GM19238 (cell line): ENCODE measurements at regions not wholly inside any gene's neighbourhood (a gene's known extent, or its start where the extent isn't known, plus 50 kb on each side); places are given as distances from the start of the nearest gene placed in this dataset.
"Not testable (repeated sequence)": the region's sequence is repeated elsewhere in the genome, so short reads cannot be mapped to it uniquely, and the experiment has no call there.

Experiments used
- DNase-seq: peaks from one replicate; pipeline ENCODE4 v3.0.0; 2011; ENCODE audit warnings: low spot score; ENCODE audit not compliant: insufficient read length

DNA sequence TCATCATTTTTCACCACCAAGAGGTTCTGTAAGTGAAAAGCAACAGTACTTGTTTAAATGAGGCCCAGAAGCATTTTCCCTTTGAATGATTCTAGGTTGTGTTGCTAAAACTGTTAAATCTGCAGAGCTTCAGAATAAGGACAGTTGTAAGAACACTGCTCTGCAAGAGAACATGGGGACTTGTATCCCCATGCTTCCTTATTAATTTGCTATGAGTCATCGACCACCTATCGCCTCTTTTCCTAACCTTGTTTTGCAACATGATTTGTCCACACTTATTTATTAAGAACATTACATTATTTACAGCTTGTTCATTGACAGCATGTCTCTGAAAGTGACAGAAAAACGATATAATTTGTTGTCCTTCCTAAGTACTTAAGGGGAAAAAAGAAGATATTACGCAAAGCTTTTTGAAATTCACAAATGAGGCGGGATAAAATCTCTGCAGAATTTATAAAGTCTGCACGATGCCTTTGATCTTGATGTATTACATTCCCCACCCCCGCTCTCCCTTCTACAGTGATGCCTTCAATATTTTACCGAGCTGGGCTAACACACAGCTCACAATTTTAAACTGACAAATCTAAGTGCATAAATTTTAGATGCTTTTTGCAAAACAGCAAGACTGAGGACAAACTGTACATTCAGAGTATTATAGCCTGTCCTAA is 220.0 kb upstream of the SPTLC3 start:
- DNase-seq = no peak

GRCh38 chr20:12790859-12791258 is 217.9 kb upstream of the SPTLC3 start:
- no peak for DNase-seq

- DNase-seq = no peak
Observed at GRCh38 chr20:12798286-12798685, 210.5 kb upstream of the SPTLC3 start.

- no peak for DNase-seq
Observed at GRCh38 chr20:12808006-12808567, 200.7 kb upstream of the SPTLC3 start.

DNA sequence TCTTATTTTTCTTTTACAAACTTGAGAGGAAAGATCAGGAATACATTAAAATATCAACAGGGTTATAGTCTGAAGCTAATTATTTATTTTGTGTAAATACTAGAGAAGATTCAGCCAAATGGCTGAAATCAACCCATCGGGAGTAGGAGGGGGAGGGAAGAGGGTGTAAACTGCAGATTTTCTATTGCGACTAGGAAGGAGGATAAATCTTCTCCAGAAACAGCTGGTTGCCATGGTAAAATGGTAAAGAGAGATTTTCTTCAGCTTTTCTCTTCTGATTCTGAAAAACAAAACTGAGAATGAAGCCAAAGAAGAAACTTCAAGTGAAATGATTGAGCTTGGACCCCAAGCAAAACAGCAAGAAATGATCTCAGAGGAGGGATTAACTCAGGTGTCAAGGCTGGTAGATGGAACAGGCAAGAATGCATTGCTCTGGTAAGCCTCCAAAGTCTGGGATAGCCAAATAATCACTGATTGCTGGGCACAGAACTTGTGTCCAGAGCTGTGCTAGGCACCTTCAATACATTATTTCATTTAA is 193.5 kb upstream of the SPTLC3 start:
- no peak for DNase-seq

DNA sequence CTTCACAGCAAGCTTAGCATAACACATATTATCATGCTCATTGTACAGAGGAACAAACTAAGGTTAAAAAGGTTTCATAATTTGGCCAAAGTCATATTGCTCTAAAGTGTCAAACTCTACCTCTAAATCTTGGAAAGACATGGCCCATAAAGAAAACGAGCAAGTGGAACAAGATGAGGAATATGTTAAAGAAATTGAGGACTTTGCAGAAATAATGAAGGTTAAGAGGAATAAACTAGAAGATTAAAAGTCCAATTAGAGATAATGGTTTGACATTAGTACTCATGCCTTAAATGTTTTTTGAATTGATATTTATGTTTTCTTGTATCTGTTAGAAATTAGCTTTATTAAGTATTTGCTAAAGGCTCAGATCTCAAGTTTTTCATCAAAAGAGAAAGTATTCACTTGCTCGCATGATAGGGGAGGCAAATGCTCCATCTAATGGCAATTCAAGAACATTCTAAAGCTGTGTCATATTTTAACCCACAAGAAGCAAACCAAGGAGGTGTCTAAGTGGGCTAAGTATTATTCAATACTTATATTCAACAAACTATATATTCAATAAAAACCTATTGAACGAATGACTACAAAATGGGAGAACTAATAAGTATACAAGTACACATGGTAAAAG is 192.9 kb upstream of the SPTLC3 start:
- no peak for DNase-seq

DNA sequence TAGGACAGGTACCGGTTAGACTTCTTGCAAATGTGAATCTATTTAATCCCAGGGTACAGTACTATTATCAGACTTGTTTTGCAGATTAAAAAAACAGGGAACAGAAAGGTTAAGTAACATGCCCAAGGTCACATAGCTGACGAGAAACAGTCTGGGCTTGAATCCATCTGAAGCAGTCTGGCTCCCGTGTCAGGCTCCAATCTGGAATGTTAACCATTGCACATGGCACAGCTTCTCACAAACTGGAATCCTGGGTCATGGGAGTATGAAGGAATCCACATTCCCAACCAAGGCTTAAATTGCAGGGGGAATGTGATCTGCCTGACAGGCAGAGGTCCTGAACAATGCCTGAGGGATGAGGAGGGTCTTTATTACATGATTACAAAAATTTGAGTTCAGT is 187.5 kb upstream of the SPTLC3 start:
- no peak for DNase-seq

DNA sequence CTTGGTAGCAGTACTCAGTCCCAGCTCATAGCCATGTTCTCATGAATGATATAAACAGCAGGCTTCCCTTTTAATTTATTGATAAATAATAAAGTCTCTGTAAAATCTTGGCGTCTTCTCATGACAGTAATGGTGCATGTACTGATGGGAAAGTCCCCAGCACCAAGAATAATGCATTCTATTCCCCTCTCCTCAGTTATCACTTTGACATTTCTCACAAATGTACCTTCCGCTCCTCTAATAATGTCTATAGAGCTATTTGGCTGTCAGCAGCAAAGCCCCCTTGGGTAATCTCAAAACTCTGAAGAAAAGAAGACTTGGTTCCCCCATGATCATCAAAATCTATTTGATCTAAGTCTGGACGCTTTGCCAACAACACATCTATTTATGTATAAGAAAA is 185.0 kb upstream of the SPTLC3 start:
- no peak for DNase-seq

GRCh38 chr20:12824328-12825225 is 184.2 kb upstream of the SPTLC3 start:
- DNase-seq = no peak

- no peak for DNase-seq
Observed at GRCh38 chr20:12825226-12825595, 183.6 kb upstream of the SPTLC3 start.

DNA sequence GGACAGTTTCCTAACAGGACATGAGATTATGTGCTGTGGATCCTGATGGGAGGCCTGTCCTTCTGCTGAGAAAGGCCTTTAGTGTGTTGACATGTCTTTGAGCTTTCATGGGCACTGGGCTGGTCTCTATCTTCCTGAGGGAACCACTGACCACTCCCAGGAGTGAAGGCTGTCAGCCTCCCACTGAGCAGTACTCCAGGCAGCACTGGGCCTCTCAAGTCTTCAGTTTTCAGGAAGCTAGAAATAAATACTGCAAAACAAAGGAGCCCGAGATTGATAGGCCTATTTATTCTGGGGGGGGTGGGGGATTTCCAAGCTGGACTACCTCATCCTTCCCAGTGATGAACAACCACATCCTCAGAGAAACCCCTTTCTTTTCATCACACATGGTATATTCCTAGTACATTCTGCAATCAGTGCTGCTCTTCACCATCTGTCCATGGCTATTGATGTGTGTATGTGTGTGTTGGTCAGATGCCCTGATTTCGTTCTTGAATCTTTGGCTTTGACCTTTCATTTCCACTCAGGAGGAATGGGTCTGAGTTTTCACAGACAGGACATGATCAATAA is 180.9 kb upstream of the SPTLC3 start:
- no peak for DNase-seq

DNA sequence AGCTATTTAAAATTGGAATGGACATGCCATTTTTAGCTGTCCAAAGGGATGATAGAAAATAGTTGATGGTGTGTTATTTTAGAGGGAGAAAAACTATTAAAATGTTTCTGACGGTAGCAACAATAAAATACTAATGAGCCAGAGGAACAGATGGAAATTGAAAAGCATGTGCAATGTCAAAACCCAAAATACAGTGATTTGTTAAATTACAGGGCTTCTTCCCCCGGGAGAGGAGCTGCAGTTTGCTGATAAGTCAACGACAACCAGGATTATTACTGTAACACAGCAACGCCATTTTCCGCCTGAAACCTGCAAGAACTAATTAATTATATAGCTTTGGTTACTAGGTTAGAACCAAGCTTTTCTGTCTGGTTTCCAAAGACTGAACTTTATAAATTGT is 179.6 kb upstream of the SPTLC3 start:
- no peak for DNase-seq

DNA sequence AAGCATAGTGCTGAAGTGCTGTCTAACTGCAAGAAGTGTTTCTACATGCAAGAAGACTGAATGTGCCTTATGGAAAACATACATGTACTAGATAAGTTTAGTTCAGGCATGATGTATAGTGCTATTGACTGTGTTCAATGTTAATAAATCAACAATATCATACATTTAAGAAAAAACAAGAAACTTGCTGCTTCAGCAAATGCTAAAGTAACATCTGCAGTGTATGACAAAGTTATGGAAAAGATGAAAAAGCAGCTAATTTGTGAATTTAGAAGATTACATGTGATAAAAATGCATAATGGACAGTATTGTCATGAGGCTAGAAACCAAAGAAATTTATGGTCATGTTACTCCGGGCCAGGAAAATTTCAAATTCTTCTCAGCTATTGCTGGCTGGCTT is 174.9 kb upstream of the SPTLC3 start:
- DNase-seq = no peak

DNA sequence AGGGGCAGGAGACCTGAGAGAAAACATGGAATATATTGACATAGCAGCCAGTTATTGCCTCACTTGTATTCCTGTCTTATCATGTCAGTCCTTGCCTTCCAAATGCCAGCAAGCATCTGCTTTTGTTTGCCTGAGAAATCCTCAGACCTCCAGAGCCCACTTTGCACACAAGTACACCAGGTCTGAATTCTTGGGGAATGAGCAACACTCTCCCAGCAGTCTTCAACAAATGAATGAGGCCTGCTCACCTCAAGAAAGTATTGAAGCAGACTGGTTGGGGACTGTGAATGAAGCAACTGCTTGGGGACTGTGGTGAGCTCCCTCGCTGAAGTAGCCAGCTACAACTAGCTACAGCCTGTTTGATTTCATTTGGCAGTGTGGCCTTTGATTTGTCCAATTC is 172.8 kb upstream of the SPTLC3 start:
- no peak for DNase-seq

DNA sequence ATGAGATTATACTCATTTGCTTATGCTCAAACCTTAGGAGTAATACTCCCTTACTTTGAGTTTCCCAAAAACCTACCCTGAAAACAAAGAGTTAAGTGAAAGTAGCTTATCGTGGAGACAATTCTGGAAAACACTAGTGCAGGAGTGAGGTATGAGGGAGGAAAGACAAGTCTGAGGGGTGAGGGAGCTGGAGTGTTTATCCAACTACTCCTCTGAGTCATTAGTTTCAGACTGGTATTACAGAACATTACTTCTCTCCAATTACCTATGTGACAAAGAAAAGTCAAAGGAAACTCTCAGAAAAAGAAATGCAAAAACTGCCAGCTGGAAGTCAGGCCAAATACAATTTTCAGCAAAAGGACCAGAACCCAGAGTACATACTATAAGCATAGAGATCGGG is 171.1 kb upstream of the SPTLC3 start:
- no peak for DNase-seq

- DNase-seq = no peak
Observed at GRCh38 chr20:12838261-12838866, 170.4 kb upstream of the SPTLC3 start.

DNA sequence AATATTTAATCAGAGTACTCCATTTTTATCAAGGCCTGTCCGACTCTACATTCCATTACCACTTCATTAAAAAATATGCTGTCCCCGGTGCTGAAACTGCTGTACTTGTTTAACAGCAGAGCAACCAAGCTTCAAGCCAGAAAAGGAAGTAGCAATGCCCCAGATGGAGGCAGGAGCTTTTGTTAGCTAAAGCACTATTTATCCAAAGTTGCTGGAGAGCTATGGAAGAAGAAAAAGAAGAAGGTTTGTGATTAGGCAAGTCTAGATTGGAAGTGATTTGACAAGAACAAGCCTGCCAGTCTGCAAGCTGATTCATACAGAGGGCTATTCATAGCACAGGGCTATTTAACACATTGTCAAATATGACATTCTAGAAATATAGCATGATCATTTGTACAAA is 160.9 kb upstream of the SPTLC3 start:
- no peak for DNase-seq

GRCh38 chr20:12849225-12849910 is 159.4 kb upstream of the SPTLC3 start:
- DNase-seq = no peak

DNA sequence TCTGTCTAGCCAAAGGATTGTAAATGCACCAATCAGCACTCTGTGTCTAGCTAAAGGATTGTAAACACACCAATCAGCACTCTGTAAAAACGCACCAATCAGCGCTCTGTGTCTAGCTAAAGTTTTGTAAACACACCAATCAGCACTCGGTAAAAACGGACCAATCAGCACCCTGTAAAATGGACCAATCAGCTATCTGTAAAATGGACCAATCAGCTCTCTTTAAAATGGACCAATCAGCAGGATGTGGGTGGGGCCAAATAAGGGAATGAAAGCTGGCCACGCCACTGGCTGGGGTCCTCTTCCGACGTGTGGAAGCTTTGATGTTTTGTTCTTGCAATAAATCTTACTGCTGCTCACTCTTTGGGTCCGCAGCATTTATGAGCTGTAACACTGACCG is 151.1 kb upstream of the SPTLC3 start:
- DNase-seq = not testable (repeated sequence)

- no peak for DNase-seq
Observed at GRCh38 chr20:12860619-12861247, 148.0 kb upstream of the SPTLC3 start.
